Midbrain (tissue), 1 donor: ENCODE measurements at regions not wholly inside any gene's neighbourhood (a gene's known extent, or its start where the extent isn't known, plus 50 kb on each side); places are given as distances from the start of the nearest gene placed in this dataset.
"Not testable (repeated sequence)": the region's sequence is repeated elsewhere in the genome, so short reads cannot be mapped to it uniquely, and the experiment has no call there.

ENCODE experiments used
- DNase-seq: peaks from one replicate; lab custom pipeline; 2025; lab: John Stamatoyannopoulos, UW

GRCh38 chr17:27095821-27096220, 198.1 kb upstream of the WSB1 start:
- DNase-seq = not testable (repeated sequence)

GRCh38 chr17:27099266-27099665, 194.6 kb upstream of the WSB1 start:
- DNase-seq = not testable (repeated sequence)

- DNase-seq = not testable (repeated sequence)
Measured at GRCh38 chr17:27104605-27105221, 189.2 kb upstream of the WSB1 start.

GRCh38 chr17:27105636-27106035, 188.3 kb upstream of the WSB1 start:
- no peak for DNase-seq

GRCh38 chr17:27106347-27106981, 187.4 kb upstream of the WSB1 start:
- DNase-seq = no peak

- no peak for DNase-seq
Measured at GRCh38 chr17:27106982-27107360, 186.9 kb upstream of the WSB1 start.

GRCh38 chr17:27107386-27108328, 186.3 kb upstream of the WSB1 start:
- DNase-seq = not testable (repeated sequence)

- no peak for DNase-seq
Measured at GRCh38 chr17:27109346-27109745, 184.6 kb upstream of the WSB1 start.

- DNase-seq = no peak
Measured at GRCh38 chr17:27153005-27153404, 140.9 kb upstream of the WSB1 start.

- no peak for DNase-seq
Measured at GRCh38 chr17:27155866-27156265, 138.0 kb upstream of the WSB1 start.

- no peak for DNase-seq
Measured at GRCh38 chr17:27157297-27157696, 136.6 kb upstream of the WSB1 start.

GRCh38 chr17:27157898-27158297, 136.0 kb upstream of the WSB1 start:
- no peak for DNase-seq

- no peak for DNase-seq
Measured at GRCh38 chr17:27158382-27158781, 135.5 kb upstream of the WSB1 start.

GRCh38 chr17:27180322-27180721, 113.6 kb upstream of the WSB1 start:
- DNase-seq = no peak

GRCh38 chr17:27181379-27181925, 112.5 kb upstream of the WSB1 start:
- DNase-seq = not testable (repeated sequence)

- DNase-seq = no peak
Measured at GRCh38 chr17:27181935-27182334, 112.0 kb upstream of the WSB1 start.

- DNase-seq = not testable (repeated sequence)
Measured at GRCh38 chr17:27197505-27197904, 96.4 kb upstream of the WSB1 start.

GRCh38 chr17:27199948-27200347, 94.0 kb upstream of the WSB1 start:
- no peak for DNase-seq

- DNase-seq = no peak
Measured at GRCh38 chr17:27200476-27200875, 93.4 kb upstream of the WSB1 start.

- no peak for DNase-seq
Measured at GRCh38 chr17:27203241-27203640, 90.7 kb upstream of the WSB1 start.

GRCh38 chr17:27206447-27206846, 87.5 kb upstream of the WSB1 start:
- DNase-seq = no peak

- no peak for DNase-seq
Measured at GRCh38 chr17:27207073-27207513, 86.8 kb upstream of the WSB1 start.
